ENCODE measurements at regions not wholly inside any gene's neighbourhood (a gene's known extent, or its start where the extent isn't known, plus 50 kb on each side); places are given as distances from the start of the nearest gene placed in this dataset.

DNA sequence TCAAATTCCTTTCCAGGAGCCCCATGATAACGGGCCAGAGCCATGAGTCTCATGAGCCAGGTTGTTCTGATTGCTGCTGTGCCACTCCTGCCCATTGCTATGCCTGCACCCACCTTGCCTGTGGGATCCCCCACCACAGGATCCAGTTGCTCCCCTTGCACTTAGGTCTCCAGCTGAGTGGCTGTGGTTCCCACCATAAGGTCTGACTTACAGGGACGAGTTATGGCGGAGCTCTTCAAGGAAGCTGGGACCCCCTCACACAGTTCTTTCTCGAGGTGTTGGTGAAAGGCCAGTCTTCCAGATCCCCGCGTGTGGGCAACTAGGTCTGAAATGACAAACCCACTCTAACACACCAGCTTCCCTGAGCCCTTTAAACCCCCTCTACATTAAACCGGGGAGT lies 111.9 kb upstream of the C14orf180 start:
- TF ChIP-seq, protein P1, sequence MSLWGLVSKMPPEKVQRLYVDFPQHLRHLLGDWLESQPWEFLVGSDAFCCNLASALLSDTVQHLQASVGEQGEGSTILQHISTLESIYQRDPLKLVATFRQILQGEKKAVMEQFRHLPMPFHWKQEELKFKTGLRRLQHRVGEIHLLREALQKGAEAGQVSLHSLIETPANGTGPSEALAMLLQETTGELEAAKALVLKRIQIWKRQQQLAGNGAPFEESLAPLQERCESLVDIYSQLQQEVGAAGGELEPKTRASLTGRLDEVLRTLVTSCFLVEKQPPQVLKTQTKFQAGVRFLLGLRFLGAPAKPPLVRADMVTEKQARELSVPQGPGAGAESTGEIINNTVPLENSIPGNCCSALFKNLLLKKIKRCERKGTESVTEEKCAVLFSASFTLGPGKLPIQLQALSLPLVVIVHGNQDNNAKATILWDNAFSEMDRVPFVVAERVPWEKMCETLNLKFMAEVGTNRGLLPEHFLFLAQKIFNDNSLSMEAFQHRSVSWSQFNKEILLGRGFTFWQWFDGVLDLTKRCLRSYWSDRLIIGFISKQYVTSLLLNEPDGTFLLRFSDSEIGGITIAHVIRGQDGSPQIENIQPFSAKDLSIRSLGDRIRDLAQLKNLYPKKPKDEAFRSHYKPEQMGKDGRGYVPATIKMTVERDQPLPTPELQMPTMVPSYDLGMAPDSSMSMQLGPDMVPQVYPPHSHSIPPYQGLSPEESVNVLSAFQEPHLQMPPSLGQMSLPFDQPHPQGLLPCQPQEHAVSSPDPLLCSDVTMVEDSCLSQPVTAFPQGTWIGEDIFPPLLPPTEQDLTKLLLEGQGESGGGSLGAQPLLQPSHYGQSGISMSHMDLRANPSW (CRISPR knock-in tag; IDR thresholded peaks at IDR 0.05): no peak
- no peak for TF ChIP-seq POLR2AphosphoS2 (IDR thresholded peaks at IDR 0.05; ENCODE audit: low read length)
- no peak for TF ChIP-seq DDX20 (tag; IDR thresholded peaks at IDR 0.05; ENCODE audit: low read depth)
- no peak for TF ChIP-seq SP1 (CRISPR knock-in tag; IDR thresholded peaks at IDR 0.05)
- no peak for TF ChIP-seq ETV6 (IDR thresholded peaks at IDR 0.05; ENCODE audit: borderline replicate concordance in 1 of 2, low read depth in 2 of 2, low read length in 1 of 2)
- no peak for TF ChIP-seq ETV6 (CRISPR knock-in tag; IDR thresholded peaks at IDR 0.05; ENCODE audit: borderline replicate concordance)
- no peak for TF ChIP-seq PML (IDR thresholded peaks at IDR 0.05; ENCODE audit: low read length)
- TF ChIP-seq ZBTB26 (CRISPR knock-in tag; IDR thresholded peaks at IDR 0.05): no peak
- TF ChIP-seq HDAC3 (IDR thresholded peaks at IDR 0.05; ENCODE audit: borderline replicate concordance, partially characterized antibody): no peak
- no peak for TF ChIP-seq GABPB1 (CRISPR knock-in tag; IDR thresholded peaks at IDR 0.05)
- no peak for TF ChIP-seq JUND (IDR thresholded peaks at IDR 0.05; ENCODE audit: borderline replicate concordance, low read depth, low read length)
- no peak for TF ChIP-seq JUND (tag; IDR thresholded peaks at IDR 0.05; ENCODE audit: borderline replicate concordance, low read depth, low read length)
- TF ChIP-seq EP300 (IDR thresholded peaks at IDR 0.05; ENCODE audit: low read length): no peak
- no peak for TF ChIP-seq CTCF (IDR thresholded peaks at IDR 0.05 in 2 of 3, conservative IDR thresholded peaks at IDR 0.05 in 1 of 3; ENCODE audit: insufficient read depth in 2 of 3, low read depth in 1 of 3, low read length in 3 of 3)
- TF ChIP-seq MCM5 (IDR thresholded peaks at IDR 0.05; ENCODE audit: low read depth): no peak

Measured in K562 (cell line).